Keratinocyte (primary cell): ENCODE measurements at regions not wholly inside any gene's neighbourhood (a gene's known extent, or its start where the extent isn't known, plus 50 kb on each side); places are given as distances from the start of the nearest gene placed in this dataset.

Experiments
- DNase-seq: peaks from one replicate; pipeline ENCODE4 v3.0.0-alpha.2; 2011; ENCODE audit warnings: low read depth, missing footprints, low spot score
- FAIRE-seq: peaks from 2 replicates; lab custom pipeline; 2011; peaks lifted over from hg19 to GRCh38; lab: Jason Lieb, UNC
- H2AFZ ChIP-seq: 2 replicates; pipeline ENCODE4 v1.6.0; 2012; ENCODE audit warnings: low read length, control low read depth, inconsistent platforms; ENCODE audit not compliant: control insufficient read depth
- H3K27ac ChIP-seq: 2 replicates; pipeline ENCODE4 v1.5.1; 2011; ENCODE audit warnings: low read length; ENCODE audit not compliant: control insufficient read depth, insufficient read depth
- H3K27me3 ChIP-seq: 3 replicates; pipeline ENCODE4 v1.6.0; 2011; ENCODE audit warnings: low read length; ENCODE audit not compliant: control insufficient read depth, insufficient read depth; ENCODE audit errors: extremely low read depth
- H3K36me3 ChIP-seq, 2 experiments: 2 replicates in 1 of 2; 3 replicates in 1 of 2; pipeline ENCODE4 v1.5.1; 2011; ENCODE audit warnings: low read length in 2 of 2, mild to moderate bottlenecking in 1 of 2; ENCODE audit not compliant: control insufficient read depth in 2 of 2, insufficient read depth in 2 of 2; ENCODE audit errors: extremely low read depth in 1 of 2
- H3K4me1 ChIP-seq: 3 replicates; pipeline ENCODE4 v1.5.1; 2011; ENCODE audit warnings: low read length; ENCODE audit not compliant: control insufficient read depth, insufficient read depth; ENCODE audit errors: extremely low read depth
- H3K4me2 ChIP-seq: 3 replicates; pipeline ENCODE4 v1.6.0; 2011; ENCODE audit warnings: low read depth, low read length; ENCODE audit not compliant: control insufficient read depth, insufficient read depth; ENCODE audit errors: extremely low read depth
- H3K4me3 ChIP-seq, 3 experiments: fragments of 200-600 bp in 1 of 3; sonication (generic) in 1 of 3; 2 replicates in 2 of 3; 3 replicates in 1 of 3; pipeline ENCODE4 v1.5.1; 2011 to 2016; ENCODE audit warnings: low read length in 3 of 3, mild to moderate bottlenecking in 3 of 3, control low read depth in 2 of 3, inconsistent platforms in 1 of 3, low read depth in 1 of 3, mixed read lengths in 1 of 3, mixed run types in 1 of 3, moderate library complexity in 1 of 3; ENCODE audit not compliant: control insufficient read depth in 2 of 3, insufficient read depth in 2 of 3; ENCODE audit errors: extremely low read depth in 1 of 3
- H3K79me2 ChIP-seq: 2 replicates; pipeline ENCODE4 v1.6.0; 2012; ENCODE audit warnings: low read length; ENCODE audit not compliant: control insufficient read depth, insufficient read depth
- H3K9ac ChIP-seq: 3 replicates; pipeline ENCODE4 v1.6.0; 2011; ENCODE audit warnings: low read length; ENCODE audit not compliant: control insufficient read depth, insufficient read depth; ENCODE audit errors: extremely low read depth
- H3K9me1 ChIP-seq: 3 replicates; pipeline ENCODE4 v1.6.0; 2011; ENCODE audit warnings: low read length; ENCODE audit not compliant: control insufficient read depth, insufficient read depth; ENCODE audit errors: extremely low read depth
- H3K9me3 ChIP-seq: 2 replicates; pipeline ENCODE4 v1.5.1; 2012; ENCODE audit warnings: low read depth, low read length; ENCODE audit not compliant: control insufficient read depth
- H4K20me1 ChIP-seq: 3 replicates; pipeline ENCODE4 v1.6.0; 2011; ENCODE audit warnings: low read length; ENCODE audit not compliant: control insufficient read depth, insufficient read depth; ENCODE audit errors: extremely low read depth
- EZH2 ChIP-seq: IDR thresholded peaks from one replicate; pipeline ENCODE4 v1.6.1; 2012; ENCODE audit warnings: inconsistent platforms, mild to moderate bottlenecking, low read length, moderate library complexity
- dilution Hi-C: fragments of 300-500 bp; cut with MboI; formaldehyde crosslinking; loops from one replicate; pipeline ENCODE4 v1.7.0; 2020; ENCODE audit warnings: low sequenced_read_pairs; ENCODE audit not compliant: extremely low pct_ligation_motif_present
- TF ChIP-seq, protein P1 (sequence below), 3 experiments: IDR thresholded peaks in 1 of 3; conservative IDR thresholded peaks in 1 of 3; optimal IDR thresholded peaks in 1 of 3; 2 replicates in 2 of 3; 3 replicates in 1 of 3; pipeline versions ENCODE3 to v1.5.1; 2011; ENCODE audit warnings: low read length in 3 of 3, mild to moderate bottlenecking in 3 of 3, moderate library complexity in 2 of 3, control low read depth in 1 of 3, inconsistent platforms in 1 of 3; ENCODE audit not compliant: insufficient read depth in 2 of 3; ENCODE audit errors: extremely low read depth in 1 of 3

DNA sequence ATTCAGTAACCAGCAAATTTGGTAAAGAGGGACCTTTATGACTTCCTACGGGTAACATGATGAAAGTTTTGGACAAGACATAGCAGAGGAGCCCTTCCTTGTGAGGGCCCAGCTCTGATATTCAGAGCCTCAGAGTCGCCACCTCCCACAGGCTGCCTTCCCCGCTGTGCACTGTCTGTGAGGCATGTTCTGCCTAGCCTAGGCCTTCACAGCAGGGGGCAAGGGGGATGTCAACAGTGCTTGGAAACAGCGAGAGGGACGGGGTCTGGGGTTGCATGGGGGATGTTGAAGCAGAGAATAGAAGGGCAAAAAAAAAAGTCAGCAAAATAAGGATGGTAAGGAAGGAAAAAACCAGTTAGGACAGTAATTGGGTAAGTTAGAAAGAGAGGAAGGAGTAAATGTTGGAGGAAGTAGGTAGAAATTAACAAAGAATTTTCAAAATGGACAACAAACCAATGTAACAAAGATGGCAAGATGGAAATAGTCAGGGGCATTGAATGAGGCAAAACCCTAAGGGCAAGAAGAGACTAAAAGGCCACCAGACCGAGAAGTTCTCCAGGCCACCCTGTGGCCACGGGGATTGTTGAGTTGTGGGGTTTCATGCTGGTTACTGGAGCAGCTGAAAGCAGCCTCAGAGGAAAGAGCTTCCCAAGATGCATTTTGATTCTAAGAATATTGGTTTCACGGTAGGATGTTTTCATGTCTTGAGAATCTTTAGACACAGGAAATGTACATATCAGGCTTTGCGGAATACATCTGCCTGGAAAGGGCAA lies 139.8 kb downstream of the LY86 start:
- no peaks in the 10 kb centered on the region for H3K36me3 ChIP-seq
- no peak overlapping the region for H3K9ac ChIP-seq
- no peak for TF ChIP-seq EZH2
- TF ChIP-seq, protein P1, sequence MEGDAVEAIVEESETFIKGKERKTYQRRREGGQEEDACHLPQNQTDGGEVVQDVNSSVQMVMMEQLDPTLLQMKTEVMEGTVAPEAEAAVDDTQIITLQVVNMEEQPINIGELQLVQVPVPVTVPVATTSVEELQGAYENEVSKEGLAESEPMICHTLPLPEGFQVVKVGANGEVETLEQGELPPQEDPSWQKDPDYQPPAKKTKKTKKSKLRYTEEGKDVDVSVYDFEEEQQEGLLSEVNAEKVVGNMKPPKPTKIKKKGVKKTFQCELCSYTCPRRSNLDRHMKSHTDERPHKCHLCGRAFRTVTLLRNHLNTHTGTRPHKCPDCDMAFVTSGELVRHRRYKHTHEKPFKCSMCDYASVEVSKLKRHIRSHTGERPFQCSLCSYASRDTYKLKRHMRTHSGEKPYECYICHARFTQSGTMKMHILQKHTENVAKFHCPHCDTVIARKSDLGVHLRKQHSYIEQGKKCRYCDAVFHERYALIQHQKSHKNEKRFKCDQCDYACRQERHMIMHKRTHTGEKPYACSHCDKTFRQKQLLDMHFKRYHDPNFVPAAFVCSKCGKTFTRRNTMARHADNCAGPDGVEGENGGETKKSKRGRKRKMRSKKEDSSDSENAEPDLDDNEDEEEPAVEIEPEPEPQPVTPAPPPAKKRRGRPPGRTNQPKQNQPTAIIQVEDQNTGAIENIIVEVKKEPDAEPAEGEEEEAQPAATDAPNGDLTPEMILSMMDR (optimal IDR thresholded peaks at IDR 0.05 in 1 of 3, IDR thresholded peaks at IDR 0.05 in 1 of 3, conservative IDR thresholded peaks at IDR 0.05 in 1 of 3; ENCODE audit: extremely low read depth in 1 of 3, insufficient read depth in 2 of 3, low read length in 3 of 3): no peak
- no peaks in the 10 kb centered on the region for H4K20me1 ChIP-seq
- H2AFZ ChIP-seq: no peak overlapping the region
- H3K27ac ChIP-seq: no peak overlapping the region
- H3K4me2 ChIP-seq: no peak overlapping the region
- no peak overlapping the region for H3K4me3 ChIP-seq
- no peaks in the 10 kb centered on the region for H3K9me1 ChIP-seq
- H3K4me1 ChIP-seq: peaks cover 18% of the 10 kb centered on the region
- FAIRE-seq (no peak), DNase-seq (no peak)
- no peaks in the 10 kb centered on the region for H3K79me2 ChIP-seq
- H3K27me3 ChIP-seq: no peaks in the 10 kb centered on the region
- dilution Hi-C loops: no loop called here
- no peaks in the 10 kb centered on the region for H3K9me3 ChIP-seq

DNA sequence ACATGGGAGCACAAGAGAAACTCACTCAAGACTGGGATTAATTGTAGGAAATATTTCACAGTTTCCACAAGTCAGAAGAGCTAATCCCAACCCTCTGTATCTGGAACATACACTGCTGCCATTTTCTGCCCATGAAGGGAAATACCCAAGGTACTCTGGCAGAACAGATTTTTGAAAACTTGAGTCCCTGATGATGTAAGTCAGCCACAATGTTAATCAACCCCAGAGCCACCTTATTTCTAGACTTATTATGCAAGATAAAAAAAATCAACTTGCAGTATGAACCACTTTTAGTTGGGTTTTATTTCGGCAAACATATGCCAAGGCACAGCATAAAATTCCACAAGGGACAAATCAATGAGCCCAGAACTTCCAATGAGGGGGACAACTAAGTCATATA lies 141.5 kb downstream of the LY86 start:
- dilution Hi-C loops: no loop called here
- Histone ChIP-seq H3K9me1 (no peaks in the 10 kb centered on the region), H3K4me2 (no peak overlapping the region), H3K4me1 (peaks cover 14% of the 10 kb centered on the region), H3K9ac (no peak overlapping the region), H4K20me1 (no peaks in the 10 kb centered on the region), H3K27ac (no peak overlapping the region), H2AFZ (no peak overlapping the region), H3K79me2 (no peaks in the 10 kb centered on the region), H3K9me3 (no peaks in the 10 kb centered on the region), H3K27me3 (no peaks in the 10 kb centered on the region), H3K4me3 (no peak overlapping the region), H3K36me3 (no peaks in the 10 kb centered on the region)
- DNase-seq: no peak
- TF ChIP-seq, protein P1 (optimal IDR thresholded peaks at IDR 0.05 in 1 of 3, IDR thresholded peaks at IDR 0.05 in 1 of 3, conservative IDR thresholded peaks at IDR 0.05 in 1 of 3; ENCODE audit: extremely low read depth in 1 of 3, insufficient read depth in 2 of 3, low read length in 3 of 3): no peak
- TF ChIP-seq EZH2: no peak
- FAIRE-seq: no peak
